Dermis blood vessel endothelial cell (primary cell): ENCODE measurements at regions not wholly inside any gene's neighbourhood (a gene's known extent, or its start where the extent isn't known, plus 50 kb on each side); places are given as distances from the start of the nearest gene placed in this dataset.
"Not testable (repeated sequence)": the region's sequence is repeated elsewhere in the genome, so short reads cannot be mapped to it uniquely, and the experiment has no call there.

Source experiments
- DNase-seq: peaks from one replicate; pipeline ENCODE4 v3.0.0; 2010

GRCh38 chr7:113775804-113776203, 143.0 kb downstream of the PPP1R3A start:
- DNase-seq = no peak

DNA sequence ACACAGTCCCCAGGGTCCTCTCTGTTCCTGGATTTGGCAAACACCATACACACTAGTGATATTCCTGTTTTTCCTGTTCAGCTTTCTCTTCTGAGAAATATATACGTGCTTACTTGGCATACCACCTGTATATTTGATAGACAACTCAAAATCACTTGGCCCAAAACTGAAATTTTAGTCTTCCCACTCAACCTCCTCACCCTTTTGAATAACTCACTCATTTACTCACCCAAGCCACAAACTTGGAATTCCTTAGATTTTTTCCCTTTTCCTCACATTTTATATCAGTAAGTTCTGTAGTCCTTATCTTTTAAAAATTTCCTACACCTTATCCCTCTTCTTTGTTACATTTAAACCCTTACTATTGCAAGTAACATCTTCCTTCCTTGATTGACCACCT, 143.4 kb downstream of the PPP1R3A start:
- DNase-seq = no peak

DNA sequence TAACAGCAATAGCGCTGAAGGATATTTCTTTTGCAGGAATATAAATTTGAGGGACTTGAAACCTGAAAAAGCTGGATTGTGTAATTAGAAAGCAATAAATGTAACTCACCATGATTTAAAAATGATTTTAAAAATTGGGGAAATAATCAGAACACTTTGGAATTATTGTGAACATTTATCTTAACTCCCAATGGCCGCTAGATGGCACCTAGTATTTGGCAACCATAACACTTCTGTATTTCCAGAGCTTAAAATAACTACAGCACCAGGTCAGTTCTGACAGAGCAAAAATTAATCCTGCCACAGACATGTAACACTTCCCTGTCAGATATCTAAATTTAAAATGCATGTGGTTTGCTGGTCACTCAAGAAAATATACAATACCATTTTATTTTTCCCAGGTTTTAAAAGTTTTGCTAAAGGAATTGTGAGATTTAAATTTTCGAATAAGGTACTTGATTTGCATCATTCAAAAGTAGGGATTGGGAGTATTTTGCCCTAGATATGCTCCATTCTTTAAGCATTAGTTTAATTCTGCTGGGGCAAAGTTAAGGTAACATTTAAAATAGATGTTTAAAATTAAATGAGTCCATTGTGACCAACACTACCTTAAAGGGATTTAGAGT, 144.5 kb downstream of the PPP1R3A start:
- peak; percentile 76 for DNase-seq

DNA sequence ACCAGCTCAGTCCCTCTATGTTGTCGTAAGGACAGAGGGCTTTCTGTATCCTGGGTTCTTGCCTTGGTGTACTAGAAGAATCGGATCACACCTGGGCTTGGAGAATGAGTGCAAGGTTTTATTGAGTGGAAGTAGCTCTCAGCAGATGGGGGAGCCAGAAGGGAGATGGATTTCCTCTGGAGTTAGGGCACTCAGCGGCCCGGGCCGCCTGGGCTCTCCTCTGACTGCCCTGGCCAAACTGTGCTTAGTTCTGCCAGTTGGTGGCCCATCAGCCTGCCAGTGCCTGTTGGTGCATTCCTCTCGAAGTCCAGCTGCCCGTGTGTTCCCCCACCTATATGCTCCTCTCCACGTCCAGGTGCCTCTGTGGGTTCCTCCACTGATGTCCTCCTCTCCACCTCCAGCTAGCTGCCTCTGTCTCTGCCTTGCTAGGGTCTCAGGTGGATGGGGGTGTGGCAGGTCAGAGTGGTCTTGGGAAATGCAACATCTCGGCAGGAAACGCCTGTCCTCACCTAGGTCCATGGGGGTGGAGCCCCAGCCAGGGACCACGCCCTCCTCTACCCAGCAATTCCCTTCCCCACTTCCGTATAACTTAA, 148.6 kb downstream of the PPP1R3A start:
- no peak for DNase-seq

DNA sequence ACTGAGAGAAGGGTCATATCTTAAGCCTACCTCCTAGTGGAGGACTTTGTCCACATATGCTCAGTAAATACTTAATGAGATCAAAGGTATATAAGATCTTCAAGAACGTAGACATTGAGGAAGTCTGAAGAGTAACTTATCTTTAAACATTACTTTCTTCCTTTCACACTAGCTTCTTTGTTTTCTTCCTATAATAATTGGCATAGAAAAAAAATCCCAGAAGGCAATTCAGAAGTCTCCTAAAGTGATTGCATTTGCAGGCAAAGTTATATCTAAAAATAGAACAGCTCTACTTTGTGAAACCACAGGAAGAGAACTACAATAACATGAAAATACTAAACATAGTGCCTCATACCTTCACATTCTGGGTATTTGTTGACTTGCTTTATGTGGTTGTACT, 150.4 kb downstream of the PPP1R3A start:
- no peak for DNase-seq

DNA sequence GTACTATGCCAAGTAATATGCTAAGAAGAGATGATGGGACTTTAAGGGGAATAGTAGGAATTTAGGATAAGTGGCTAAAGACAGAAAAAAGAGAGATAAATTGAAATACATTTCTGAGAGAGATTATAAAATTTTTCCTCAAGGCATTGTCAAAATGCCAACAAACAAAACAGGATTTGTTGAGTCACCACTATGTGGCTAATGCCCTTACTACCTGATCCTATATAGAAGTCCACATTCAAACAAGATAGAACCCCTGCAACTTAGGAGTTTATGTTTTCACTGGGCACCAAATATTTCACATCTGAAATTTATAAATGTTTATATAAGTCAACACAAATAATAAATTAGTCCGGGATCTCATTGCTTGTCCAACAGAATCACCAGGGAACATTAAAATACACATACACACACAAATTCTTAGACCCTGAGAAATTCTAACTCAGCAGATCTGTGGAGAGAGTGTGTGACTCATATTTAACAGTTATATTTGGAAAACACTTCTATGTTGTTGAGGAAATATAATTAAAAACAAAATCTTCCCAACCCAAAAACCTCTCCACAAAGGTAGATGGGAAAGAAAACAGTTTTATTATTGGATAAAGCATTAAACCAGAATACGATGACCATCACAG, 154.3 kb downstream of the PPP1R3A start:
- DNase-seq = no peak

GRCh38 chr7:113763226-113763625, 155.6 kb downstream of the PPP1R3A start:
- DNase-seq = no peak

DNA sequence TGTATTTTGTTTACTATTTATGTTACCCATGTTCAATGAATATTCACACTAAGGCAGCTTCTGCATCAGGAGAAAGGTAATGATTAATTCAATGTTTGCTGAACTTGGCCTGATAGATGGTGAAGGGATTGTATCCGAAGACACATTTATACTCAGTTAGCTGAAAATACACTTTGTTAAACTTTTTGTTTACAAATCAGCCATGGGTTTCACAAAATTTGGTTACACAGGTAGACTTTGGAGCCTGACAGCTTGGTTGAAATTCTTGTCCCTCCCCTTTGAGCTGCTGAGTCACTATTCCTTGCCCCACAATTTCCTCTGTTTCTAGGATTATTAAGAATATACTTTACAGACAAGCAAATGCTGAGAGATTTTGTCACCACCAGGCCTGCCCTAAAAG, 162.6 kb downstream of the PPP1R3A start:
- no peak for DNase-seq

DNA sequence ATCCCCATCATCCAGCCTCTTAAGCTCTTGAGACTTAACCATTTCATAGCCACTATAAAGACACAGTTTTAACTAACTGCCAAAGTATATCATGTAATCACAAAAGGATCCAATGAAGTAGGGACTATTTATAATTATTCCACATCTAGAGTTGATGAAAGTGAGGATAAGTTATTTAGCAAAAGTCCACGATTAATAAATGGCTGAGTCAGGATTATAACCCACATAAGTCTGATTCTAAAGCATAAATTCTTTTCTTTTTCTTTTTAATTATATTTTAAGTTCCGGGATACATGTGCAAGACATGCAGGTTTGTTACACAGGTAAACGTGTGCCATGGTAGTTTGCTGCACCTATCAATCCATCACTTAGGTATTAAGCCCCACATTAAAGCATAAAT, 166.1 kb downstream of the PPP1R3A start:
- no peak for DNase-seq

- DNase-seq = no peak
Measured at GRCh38 chr7:113752289-113752688, 166.5 kb downstream of the PPP1R3A start.

DNA sequence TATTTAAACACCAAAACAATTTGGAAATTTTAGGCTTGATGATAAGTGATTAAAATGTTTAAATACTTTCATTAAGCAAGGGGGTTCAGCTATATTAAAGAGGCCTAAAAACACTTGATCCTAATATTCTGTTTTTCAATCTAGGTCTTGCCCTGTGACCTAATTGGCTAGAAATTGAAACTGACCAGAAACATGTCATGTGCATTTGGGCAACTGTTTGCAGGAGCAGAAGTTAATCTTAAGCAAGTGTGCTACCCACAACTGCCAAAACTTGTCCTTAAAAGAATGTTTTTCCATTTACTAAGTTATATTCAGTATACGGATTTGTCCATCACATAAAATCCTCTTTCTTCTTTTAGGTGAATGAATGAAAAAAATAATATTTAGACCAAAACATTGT, 167.3 kb downstream of the PPP1R3A start:
- DNase-seq = no peak

- not testable (repeated sequence) for DNase-seq
Measured at GRCh38 chr7:113748385-113748784, 170.4 kb downstream of the PPP1R3A start.

GRCh38 chr7:113742946-113743431, 175.8 kb downstream of the PPP1R3A start:
- DNase-seq = not testable (repeated sequence)

DNA sequence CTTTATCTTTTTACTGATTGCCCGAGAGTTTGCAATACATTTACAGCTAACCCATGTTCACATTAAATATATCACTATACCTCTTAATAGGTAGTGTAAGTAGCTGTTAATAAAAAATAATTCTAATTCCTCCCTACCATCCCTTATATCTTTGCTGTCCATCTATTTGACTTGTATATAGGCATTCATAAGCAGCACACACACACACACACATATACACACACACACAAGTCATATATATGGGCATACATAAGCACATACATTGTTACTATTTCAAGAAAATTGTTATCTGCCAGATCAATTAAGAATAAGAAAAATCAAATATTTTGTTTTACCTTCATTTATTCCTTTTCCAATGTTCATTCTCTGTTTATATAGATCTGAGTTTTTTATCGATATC, 176.4 kb downstream of the PPP1R3A start:
- no peak for DNase-seq

- DNase-seq = no peak
Measured at GRCh38 chr7:113731571-113731970, 187.2 kb downstream of the PPP1R3A start.

- DNase-seq = no peak
Measured at GRCh38 chr7:113730309-113730955, 188.4 kb downstream of the PPP1R3A start.

DNA sequence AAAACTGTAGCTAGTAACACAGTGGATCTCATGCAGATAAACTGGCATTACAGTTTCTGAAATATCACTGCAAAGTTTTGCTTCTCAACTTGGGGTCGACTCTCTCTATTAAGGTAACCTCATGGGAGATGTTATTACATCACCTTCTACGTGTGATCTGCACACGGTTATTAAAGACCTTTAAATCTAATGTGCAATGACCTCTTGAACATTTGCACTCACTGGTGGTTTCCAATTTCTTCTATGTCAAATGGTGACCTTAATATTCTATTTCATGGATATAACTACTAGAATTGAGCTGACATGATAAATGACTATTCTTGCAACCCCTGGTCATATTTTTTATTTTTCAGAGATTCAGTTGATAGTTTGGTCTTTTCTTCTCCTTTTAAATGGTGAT, 191.3 kb downstream of the PPP1R3A start:
- DNase-seq = no peak

DNA sequence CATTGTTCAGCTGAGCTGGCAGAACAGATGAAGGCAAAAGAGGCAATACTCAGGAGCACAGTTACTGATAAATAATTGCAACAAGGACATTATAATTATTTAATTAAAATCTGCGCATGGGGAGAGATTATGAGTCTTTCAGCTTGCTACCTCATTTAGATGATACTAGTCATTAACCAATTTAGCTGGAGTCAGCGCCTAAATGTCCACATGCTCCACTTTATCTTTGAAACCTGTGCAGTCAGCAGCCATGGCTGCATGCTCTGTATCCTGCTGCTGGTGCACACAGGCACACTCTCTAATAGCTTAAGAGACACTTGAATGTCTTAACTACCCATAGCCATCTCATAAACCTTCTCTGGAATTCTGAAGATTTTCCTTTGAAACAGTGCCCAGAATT, 196.8 kb downstream of the PPP1R3A start:
- DNase-seq = no peak

DNA sequence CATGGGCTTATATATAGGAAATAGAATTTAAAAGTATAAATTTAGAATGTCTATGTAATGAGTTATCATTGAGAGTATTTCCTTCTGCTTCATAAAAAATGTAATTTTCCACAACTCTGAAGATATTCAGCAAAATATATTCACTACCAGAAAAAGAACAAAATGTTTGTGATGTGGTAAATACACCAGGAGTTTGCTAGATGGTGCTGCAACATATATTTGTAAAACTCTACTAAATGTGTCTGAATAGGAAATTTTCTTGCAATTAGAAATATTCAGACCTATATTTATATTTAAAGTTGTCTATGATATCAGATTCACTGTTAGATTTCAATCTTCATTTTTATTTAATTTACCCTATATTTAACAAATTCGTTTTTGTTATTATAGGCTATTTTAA, 201.1 kb downstream of the PPP1R3A start:
- no peak for DNase-seq

DNA sequence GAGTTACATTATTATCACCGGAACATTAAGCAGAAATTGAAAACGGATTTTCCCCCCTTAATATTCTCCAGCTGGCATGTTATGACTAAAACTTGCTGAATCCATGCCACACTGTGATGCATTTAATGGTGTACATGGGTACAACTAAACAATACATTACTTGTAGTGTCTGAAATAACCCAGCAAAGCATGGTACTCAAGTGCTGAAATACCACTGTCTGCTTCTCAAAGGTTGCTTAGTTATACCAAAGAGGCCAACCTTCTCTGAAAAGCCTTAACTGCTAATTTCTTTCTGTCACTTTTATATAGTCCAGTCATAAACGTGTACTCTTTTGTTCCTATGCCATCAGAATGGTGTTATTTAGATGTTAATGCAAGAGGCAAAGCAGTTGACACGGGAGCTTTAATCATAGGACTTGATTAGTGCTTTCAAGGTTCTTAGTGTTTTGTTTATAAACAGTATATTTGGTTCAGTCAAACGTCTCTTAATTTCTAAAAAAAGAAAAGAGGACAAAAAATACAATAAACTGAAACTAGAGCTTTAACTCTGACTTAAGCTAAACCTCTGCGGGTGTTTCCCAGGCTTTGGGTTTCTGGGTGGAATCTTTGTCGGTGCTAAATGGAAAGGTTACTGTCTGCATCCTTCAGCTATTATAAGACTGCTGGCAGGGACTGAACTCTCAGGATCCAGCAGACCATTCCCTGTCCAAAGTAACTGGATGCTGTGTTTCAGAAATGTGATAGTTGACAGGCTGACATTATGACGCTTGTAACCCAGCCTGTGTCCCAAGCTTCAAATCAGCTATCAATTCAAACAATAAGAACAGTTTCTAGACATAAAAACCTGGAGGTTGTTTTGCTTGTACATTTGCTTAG, 202.6 kb downstream of the PPP1R3A start:
- DNase-seq = no peak

DNA sequence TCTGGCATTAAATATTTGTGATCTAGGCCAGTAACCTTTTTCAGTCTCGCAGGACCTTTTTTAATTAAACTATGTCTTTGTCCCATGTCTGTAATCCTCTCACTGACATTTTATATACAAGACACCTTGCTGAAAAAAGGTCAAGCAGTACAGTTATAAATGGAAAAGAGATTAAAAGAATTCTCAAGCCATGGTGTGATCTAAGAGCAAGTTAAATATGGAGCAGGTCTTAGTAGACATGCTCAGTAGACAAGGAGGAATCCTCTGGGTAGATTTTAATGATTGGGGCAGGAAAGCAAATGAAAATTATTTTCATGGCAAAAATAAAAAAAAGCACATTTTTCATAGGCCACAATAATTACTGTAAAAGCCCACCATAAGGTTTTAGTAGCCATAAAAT, 203.5 kb downstream of the PPP1R3A start:
- DNase-seq = no peak

GRCh38 chr7:113710310-113711096, 208.3 kb downstream of the PPP1R3A start:
- peak; percentile 92 for DNase-seq
